ENCODE measurements at regions not wholly inside any gene's neighbourhood (a gene's known extent, or its start where the extent isn't known, plus 50 kb on each side); places are given as distances from the start of the nearest gene placed in this dataset.
A peak's percentile ranks its signal among the peaks of the same experiment; 100 is the strongest.

DNA sequence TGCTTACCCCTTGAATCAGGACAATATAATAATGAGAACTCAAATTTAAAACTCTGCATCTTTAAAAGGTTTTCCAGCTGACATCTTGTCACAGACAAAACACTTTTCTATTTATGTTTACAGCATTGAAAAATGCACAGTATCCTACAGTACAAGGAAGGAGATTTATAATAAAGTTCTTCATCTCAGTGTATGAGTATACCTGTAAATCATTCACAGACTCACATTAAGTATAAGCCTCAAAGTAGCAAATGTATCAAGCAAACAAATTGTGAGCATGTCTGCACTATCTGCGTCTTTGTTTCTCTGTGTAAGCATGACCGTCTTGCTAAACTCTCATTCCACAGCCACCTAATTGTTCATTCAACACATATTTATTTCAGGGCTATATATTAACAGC is 52.8 kb downstream of the PPP1R2C start:
- H3K9me3 ChIP-seq, result no peaks in the 10 kb centered on the region
- H3K27ac ChIP-seq, result no peak overlapping the region
- TF ChIP-seq, protein P1, sequence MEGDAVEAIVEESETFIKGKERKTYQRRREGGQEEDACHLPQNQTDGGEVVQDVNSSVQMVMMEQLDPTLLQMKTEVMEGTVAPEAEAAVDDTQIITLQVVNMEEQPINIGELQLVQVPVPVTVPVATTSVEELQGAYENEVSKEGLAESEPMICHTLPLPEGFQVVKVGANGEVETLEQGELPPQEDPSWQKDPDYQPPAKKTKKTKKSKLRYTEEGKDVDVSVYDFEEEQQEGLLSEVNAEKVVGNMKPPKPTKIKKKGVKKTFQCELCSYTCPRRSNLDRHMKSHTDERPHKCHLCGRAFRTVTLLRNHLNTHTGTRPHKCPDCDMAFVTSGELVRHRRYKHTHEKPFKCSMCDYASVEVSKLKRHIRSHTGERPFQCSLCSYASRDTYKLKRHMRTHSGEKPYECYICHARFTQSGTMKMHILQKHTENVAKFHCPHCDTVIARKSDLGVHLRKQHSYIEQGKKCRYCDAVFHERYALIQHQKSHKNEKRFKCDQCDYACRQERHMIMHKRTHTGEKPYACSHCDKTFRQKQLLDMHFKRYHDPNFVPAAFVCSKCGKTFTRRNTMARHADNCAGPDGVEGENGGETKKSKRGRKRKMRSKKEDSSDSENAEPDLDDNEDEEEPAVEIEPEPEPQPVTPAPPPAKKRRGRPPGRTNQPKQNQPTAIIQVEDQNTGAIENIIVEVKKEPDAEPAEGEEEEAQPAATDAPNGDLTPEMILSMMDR (IDR thresholded peaks at IDR 0.05), result no peak
- no peak for TF ChIP-seq POLR2A (IDR thresholded peaks at IDR 0.05)
- DNase-seq, result no peak
- no peaks in the 10 kb centered on the region for H3K27me3 ChIP-seq
- H3K4me1 ChIP-seq, result no peaks in the 10 kb centered on the region
- intact Hi-C loops (cut with DNase I; ENCODE audit: low total_unique reads), result no loop called here
- WGBS, 2 donors, result 73 to 83% methylated on average over 2 of the region's 2 CpGs
- no peaks in the 10 kb centered on the region for H3K36me3 ChIP-seq (ENCODE audit: low read depth, missing control alignments)
- no peak overlapping the region for H3K4me3 ChIP-seq

- 96% methylated on average over 4 of the region's 4 CpGs for WGBS, 2 donors
- H3K27me3 ChIP-seq, result no peaks in the 10 kb centered on the region
- H3K9me3 ChIP-seq, result no peaks in the 10 kb centered on the region
- DNase-seq, result no peak
- H3K36me3 ChIP-seq (ENCODE audit: low read depth, missing control alignments), result no peaks in the 10 kb centered on the region
- TF ChIP-seq, protein P1 (IDR thresholded peaks at IDR 0.05), result no peak
- no peak for TF ChIP-seq POLR2A (IDR thresholded peaks at IDR 0.05)
- no peaks in the 10 kb centered on the region for H3K4me1 ChIP-seq
- intact Hi-C loops (cut with DNase I; ENCODE audit: low total_unique reads), result no loop called here
- no peak overlapping the region for H3K4me3 ChIP-seq
- H3K27ac ChIP-seq, result no peak overlapping the region
Observed at GRCh38 chrX:42720209-42720608, 57.8 kb downstream of the PPP1R2C start.

DNA sequence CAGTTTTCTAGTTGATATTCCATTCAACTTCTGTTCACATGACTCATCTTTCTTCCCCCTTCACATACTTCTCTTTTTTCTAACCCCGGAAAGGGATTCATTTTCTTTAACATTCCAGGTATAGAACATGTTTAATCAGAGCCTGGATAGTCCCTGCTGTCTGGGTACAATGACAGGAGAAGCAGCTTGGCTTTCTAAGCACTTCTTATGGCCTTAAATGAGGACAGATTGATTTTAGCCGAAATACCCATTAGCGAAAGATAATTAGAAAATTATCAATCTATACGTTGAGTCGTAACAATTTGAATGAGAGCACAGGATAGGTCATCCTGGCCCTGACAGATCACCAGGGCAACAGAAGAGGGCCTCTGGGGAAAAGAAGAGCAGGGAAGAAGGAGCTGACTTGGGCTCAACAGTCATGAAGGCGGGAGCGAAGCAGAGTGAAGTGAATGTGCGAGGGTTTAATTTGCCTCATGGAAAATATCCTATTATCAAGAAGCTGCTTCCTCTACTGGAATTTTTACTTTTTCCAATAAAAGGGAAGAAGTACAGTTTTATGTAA is 62.2 kb downstream of the PPP1R2C start:
- no peaks in the 10 kb centered on the region for H3K9me3 ChIP-seq
- no peak for DNase-seq
- no peak overlapping the region for H3K27ac ChIP-seq
- no peaks in the 10 kb centered on the region for H3K4me1 ChIP-seq
- WGBS, 2 donors, result 77 to 92% methylated on average over 8 of the region's 8 CpGs
- TF ChIP-seq POLR2A (IDR thresholded peaks at IDR 0.05), result no peak
- TF ChIP-seq, protein P1 (IDR thresholded peaks at IDR 0.05), result no peak
- no peaks in the 10 kb centered on the region for H3K27me3 ChIP-seq
- H3K4me3 ChIP-seq, result no peak overlapping the region
- no peaks in the 10 kb centered on the region for H3K36me3 ChIP-seq (ENCODE audit: low read depth, missing control alignments)
- intact Hi-C loops (cut with DNase I; ENCODE audit: low total_unique reads), result no loop called here

- Histone ChIP-seq H3K4me1 (no peaks in the 10 kb centered on the region), H3K27me3 (no peaks in the 10 kb centered on the region), H3K27ac (no peak overlapping the region), H3K4me3 (no peak overlapping the region), H3K36me3 (ENCODE audit: low read depth, missing control alignments) (no peaks in the 10 kb centered on the region), H3K9me3 (no peaks in the 10 kb centered on the region)
- 56 to 77% methylated on average over 10 of the region's 11 CpGs for WGBS, 2 donors
- DNase-seq, result peak; percentile 63
- no peak for TF ChIP-seq POLR2A (IDR thresholded peaks at IDR 0.05)
- TF ChIP-seq, protein P1 (IDR thresholded peaks at IDR 0.05), result peak in 1 of 3 experiments; percentile 11
- intact Hi-C loops (cut with DNase I; ENCODE audit: low total_unique reads), result no loop called here
Observed at GRCh38 chrX:42714981-42715700, 62.8 kb downstream of the PPP1R2C start.

GRCh38 chrX:42710452-42710851 is 67.5 kb downstream of the PPP1R2C start:
- no peaks in the 10 kb centered on the region for H3K27me3 ChIP-seq
- H3K27ac ChIP-seq, result no peak overlapping the region
- no peaks in the 10 kb centered on the region for H3K36me3 ChIP-seq (ENCODE audit: low read depth, missing control alignments)
- no peaks in the 10 kb centered on the region for H3K4me1 ChIP-seq
- no peak overlapping the region for H3K4me3 ChIP-seq
- no peak for DNase-seq
- intact Hi-C loops (cut with DNase I; ENCODE audit: low total_unique reads), result no loop called here
- WGBS, 2 donors, result 69 to 85% methylated on average over 2 of the region's 2 CpGs
- TF ChIP-seq, protein P1 (IDR thresholded peaks at IDR 0.05), result no peak
- no peaks in the 10 kb centered on the region for H3K9me3 ChIP-seq
